Keratinocyte (primary cell): ENCODE measurements at regions not wholly inside any gene's neighbourhood (a gene's known extent, or its start where the extent isn't known, plus 50 kb on each side); places are given as distances from the start of the nearest gene placed in this dataset.

Experiments used
- DNase-seq: peaks from one replicate; pipeline ENCODE4 v3.0.0-alpha.2; 2011; ENCODE audit warnings: low read depth, missing footprints, low spot score
- FAIRE-seq: peaks from 2 replicates; lab custom pipeline; 2011; peaks lifted over from hg19 to GRCh38; lab: Jason Lieb, UNC
- H2AFZ ChIP-seq: 2 replicates; pipeline ENCODE4 v1.6.0; 2012; ENCODE audit warnings: low read length, control low read depth, inconsistent platforms; ENCODE audit not compliant: control insufficient read depth
- H3K27ac ChIP-seq: 2 replicates; pipeline ENCODE4 v1.5.1; 2011; ENCODE audit warnings: low read length; ENCODE audit not compliant: control insufficient read depth, insufficient read depth
- H3K27me3 ChIP-seq: 3 replicates; pipeline ENCODE4 v1.6.0; 2011; ENCODE audit warnings: low read length; ENCODE audit not compliant: control insufficient read depth, insufficient read depth; ENCODE audit errors: extremely low read depth
- H3K36me3 ChIP-seq, 2 experiments: 2 replicates in 1 of 2; 3 replicates in 1 of 2; pipeline ENCODE4 v1.5.1; 2011; ENCODE audit warnings: low read length in 2 of 2, mild to moderate bottlenecking in 1 of 2; ENCODE audit not compliant: control insufficient read depth in 2 of 2, insufficient read depth in 2 of 2; ENCODE audit errors: extremely low read depth in 1 of 2
- H3K4me1 ChIP-seq: 3 replicates; pipeline ENCODE4 v1.5.1; 2011; ENCODE audit warnings: low read length; ENCODE audit not compliant: control insufficient read depth, insufficient read depth; ENCODE audit errors: extremely low read depth
- H3K4me2 ChIP-seq: 3 replicates; pipeline ENCODE4 v1.6.0; 2011; ENCODE audit warnings: low read depth, low read length; ENCODE audit not compliant: control insufficient read depth, insufficient read depth; ENCODE audit errors: extremely low read depth
- H3K4me3 ChIP-seq, 3 experiments: fragments of 200-600 bp in 1 of 3; sonication (generic) in 1 of 3; 2 replicates in 2 of 3; 3 replicates in 1 of 3; pipeline ENCODE4 v1.5.1; 2011 to 2016; ENCODE audit warnings: low read length in 3 of 3, mild to moderate bottlenecking in 3 of 3, control low read depth in 2 of 3, inconsistent platforms in 1 of 3, low read depth in 1 of 3, mixed read lengths in 1 of 3, mixed run types in 1 of 3, moderate library complexity in 1 of 3; ENCODE audit not compliant: control insufficient read depth in 2 of 3, insufficient read depth in 2 of 3; ENCODE audit errors: extremely low read depth in 1 of 3
- H3K79me2 ChIP-seq: 2 replicates; pipeline ENCODE4 v1.6.0; 2012; ENCODE audit warnings: low read length; ENCODE audit not compliant: control insufficient read depth, insufficient read depth
- H3K9ac ChIP-seq: 3 replicates; pipeline ENCODE4 v1.6.0; 2011; ENCODE audit warnings: low read length; ENCODE audit not compliant: control insufficient read depth, insufficient read depth; ENCODE audit errors: extremely low read depth
- H3K9me1 ChIP-seq: 3 replicates; pipeline ENCODE4 v1.6.0; 2011; ENCODE audit warnings: low read length; ENCODE audit not compliant: control insufficient read depth, insufficient read depth; ENCODE audit errors: extremely low read depth
- H3K9me3 ChIP-seq: 2 replicates; pipeline ENCODE4 v1.5.1; 2012; ENCODE audit warnings: low read depth, low read length; ENCODE audit not compliant: control insufficient read depth
- H4K20me1 ChIP-seq: 3 replicates; pipeline ENCODE4 v1.6.0; 2011; ENCODE audit warnings: low read length; ENCODE audit not compliant: control insufficient read depth, insufficient read depth; ENCODE audit errors: extremely low read depth
- EZH2 ChIP-seq: IDR thresholded peaks from one replicate; pipeline ENCODE4 v1.6.1; 2012; ENCODE audit warnings: inconsistent platforms, mild to moderate bottlenecking, low read length, moderate library complexity
- dilution Hi-C: fragments of 300-500 bp; cut with MboI; formaldehyde crosslinking; loops from one replicate; pipeline ENCODE4 v1.7.0; 2020; ENCODE audit warnings: low sequenced_read_pairs; ENCODE audit not compliant: extremely low pct_ligation_motif_present
- TF ChIP-seq, protein P1 (sequence below), 3 experiments: IDR thresholded peaks in 1 of 3; conservative IDR thresholded peaks in 1 of 3; optimal IDR thresholded peaks in 1 of 3; 2 replicates in 2 of 3; 3 replicates in 1 of 3; pipeline versions ENCODE3 to v1.5.1; 2011; ENCODE audit warnings: low read length in 3 of 3, mild to moderate bottlenecking in 3 of 3, moderate library complexity in 2 of 3, control low read depth in 1 of 3, inconsistent platforms in 1 of 3; ENCODE audit not compliant: insufficient read depth in 2 of 3; ENCODE audit errors: extremely low read depth in 1 of 3

DNA sequence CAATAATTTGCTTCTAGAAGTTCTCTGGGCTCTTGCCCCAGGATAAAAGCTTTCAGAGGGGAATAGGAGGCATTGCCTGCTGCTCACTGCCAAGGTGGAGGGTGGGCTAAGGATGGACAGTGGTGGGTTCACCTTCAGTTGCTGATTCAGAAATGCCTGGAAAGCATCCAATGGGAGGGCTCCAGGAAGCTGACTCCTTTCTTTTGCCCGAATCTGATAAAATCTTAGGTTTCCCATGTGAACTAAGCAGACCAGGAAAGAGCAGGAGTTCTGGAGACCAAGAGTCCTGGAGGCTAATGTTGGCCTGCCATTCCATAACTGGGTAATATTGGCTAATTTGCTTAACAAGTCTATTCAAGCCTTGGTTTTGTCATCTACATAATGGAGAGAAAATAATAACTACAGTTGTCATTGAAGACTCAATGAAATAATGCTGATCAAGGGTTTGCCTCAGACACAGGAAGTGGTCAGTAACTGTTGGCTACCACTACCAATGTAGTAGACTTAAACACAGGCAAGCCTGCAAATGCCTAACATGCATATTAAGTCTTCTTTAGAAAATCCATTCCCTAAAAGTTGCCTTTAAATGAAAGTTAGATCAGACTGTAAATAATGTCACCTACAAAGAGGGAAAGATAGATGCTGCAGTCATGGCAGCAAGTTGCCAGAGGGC lies 528.4 kb upstream of the NBEA start:
- DNase-seq (no peak), FAIRE-seq (no peak)
- Histone ChIP-seq H3K36me3 (no peaks in the 10 kb centered on the region), H3K4me3 (no peak overlapping the region), H3K4me2 (no peak overlapping the region), H4K20me1 (no peaks in the 10 kb centered on the region), H3K9me1 (no peaks in the 10 kb centered on the region), H3K27me3 (no peaks in the 10 kb centered on the region), H3K9me3 (no peaks in the 10 kb centered on the region), H3K79me2 (no peaks in the 10 kb centered on the region), H3K9ac (no peak overlapping the region), H3K27ac (no peak overlapping the region), H2AFZ (no peak overlapping the region), H3K4me1 (peaks cover 11% of the 10 kb centered on the region)
- TF ChIP-seq, protein P1, sequence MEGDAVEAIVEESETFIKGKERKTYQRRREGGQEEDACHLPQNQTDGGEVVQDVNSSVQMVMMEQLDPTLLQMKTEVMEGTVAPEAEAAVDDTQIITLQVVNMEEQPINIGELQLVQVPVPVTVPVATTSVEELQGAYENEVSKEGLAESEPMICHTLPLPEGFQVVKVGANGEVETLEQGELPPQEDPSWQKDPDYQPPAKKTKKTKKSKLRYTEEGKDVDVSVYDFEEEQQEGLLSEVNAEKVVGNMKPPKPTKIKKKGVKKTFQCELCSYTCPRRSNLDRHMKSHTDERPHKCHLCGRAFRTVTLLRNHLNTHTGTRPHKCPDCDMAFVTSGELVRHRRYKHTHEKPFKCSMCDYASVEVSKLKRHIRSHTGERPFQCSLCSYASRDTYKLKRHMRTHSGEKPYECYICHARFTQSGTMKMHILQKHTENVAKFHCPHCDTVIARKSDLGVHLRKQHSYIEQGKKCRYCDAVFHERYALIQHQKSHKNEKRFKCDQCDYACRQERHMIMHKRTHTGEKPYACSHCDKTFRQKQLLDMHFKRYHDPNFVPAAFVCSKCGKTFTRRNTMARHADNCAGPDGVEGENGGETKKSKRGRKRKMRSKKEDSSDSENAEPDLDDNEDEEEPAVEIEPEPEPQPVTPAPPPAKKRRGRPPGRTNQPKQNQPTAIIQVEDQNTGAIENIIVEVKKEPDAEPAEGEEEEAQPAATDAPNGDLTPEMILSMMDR (optimal IDR thresholded peaks at IDR 0.05 in 1 of 3, IDR thresholded peaks at IDR 0.05 in 1 of 3, conservative IDR thresholded peaks at IDR 0.05 in 1 of 3; ENCODE audit: extremely low read depth in 1 of 3, insufficient read depth in 2 of 3, low read length in 3 of 3) = no peak
- TF ChIP-seq EZH2 = no peak
- dilution Hi-C loops = no loop called here

DNA sequence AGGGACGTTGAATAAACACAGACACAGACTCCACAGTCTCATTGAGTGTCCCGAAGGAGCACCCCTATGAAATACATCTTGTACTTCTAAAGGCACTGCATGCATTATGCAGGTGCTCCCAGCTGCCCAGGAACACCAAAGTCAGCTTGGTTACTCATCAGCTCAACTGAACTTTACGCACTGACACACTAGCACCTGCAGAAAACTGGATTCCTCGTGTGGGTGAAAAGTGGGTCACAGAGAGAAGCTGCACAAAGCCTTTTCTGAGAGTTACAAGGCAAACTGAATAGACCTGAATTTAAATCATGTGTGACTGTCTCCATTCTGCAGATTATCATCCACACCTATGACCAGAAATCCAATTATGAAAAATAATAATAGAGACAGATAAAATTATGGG lies 527.5 kb upstream of the NBEA start:
- Histone ChIP-seq H3K27me3 (no peaks in the 10 kb centered on the region), H3K4me3 (no peak overlapping the region), H4K20me1 (no peaks in the 10 kb centered on the region), H3K4me2 (no peak overlapping the region), H3K36me3 (no peaks in the 10 kb centered on the region), H3K9me3 (no peaks in the 10 kb centered on the region), H3K27ac (no peak overlapping the region), H3K4me1 (peaks cover 11% of the 10 kb centered on the region), H2AFZ (no peak overlapping the region), H3K9ac (no peak overlapping the region), H3K9me1 (no peaks in the 10 kb centered on the region), H3K79me2 (no peaks in the 10 kb centered on the region)
- dilution Hi-C loops = no loop called here
- TF ChIP-seq, protein P1 (optimal IDR thresholded peaks at IDR 0.05 in 1 of 3, IDR thresholded peaks at IDR 0.05 in 1 of 3, conservative IDR thresholded peaks at IDR 0.05 in 1 of 3; ENCODE audit: extremely low read depth in 1 of 3, insufficient read depth in 2 of 3, low read length in 3 of 3) = no peak
- no peak for TF ChIP-seq EZH2
- FAIRE-seq = no peak
- DNase-seq = no peak
